HG02981 (cell line): ENCODE measurements at regions not wholly inside any gene's neighbourhood (a gene's known extent, or its start where the extent isn't known, plus 50 kb on each side); places are given as distances from the start of the nearest gene placed in this dataset.
"Not testable (repeated sequence)": the region's sequence is repeated elsewhere in the genome, so short reads cannot be mapped to it uniquely, and the experiment has no call there.

Experiments used
- ATAC-seq: cut with Tn5 transposase; IDR thresholded peaks from one replicate; pipeline ENCODE4 v1.9.1; 2021; ENCODE audit warnings: mild to moderate bottlenecking, moderate library complexity; ENCODE audit not compliant: unreplicated experiment

- no peak for ATAC-seq
These were observed 1124.9 kb downstream of the DIAPH3 start for GRCh38 chr13:59038824-59039223.

- no peak for ATAC-seq
These were observed 1120.7 kb downstream of the DIAPH3 start for GRCh38 chr13:59043016-59043415.

- ATAC-seq, result no peak
These were observed 1116.2 kb downstream of the DIAPH3 start for GRCh38 chr13:59047546-59047945.

GRCh38 chr13:59061621-59062020, 1102.1 kb downstream of the DIAPH3 start:
- no peak for ATAC-seq

GRCh38 chr13:59064042-59064441, 1099.7 kb downstream of the DIAPH3 start:
- ATAC-seq, result no peak

- not testable (repeated sequence) for ATAC-seq
These were observed 1087.3 kb downstream of the DIAPH3 start for GRCh38 chr13:59076386-59076785.

- no peak for ATAC-seq
These were observed 1077.6 kb downstream of the DIAPH3 start for GRCh38 chr13:59086147-59086546.

GRCh38 chr13:59088716-59089115, 1075.0 kb downstream of the DIAPH3 start:
- ATAC-seq, result no peak

GRCh38 chr13:59094181-59094580, 1069.5 kb downstream of the DIAPH3 start:
- no peak for ATAC-seq

GRCh38 chr13:59099182-59099974, 1064.3 kb downstream of the DIAPH3 start:
- no peak for ATAC-seq

GRCh38 chr13:59103004-59103768, 1060.5 kb downstream of the DIAPH3 start:
- no peak for ATAC-seq

GRCh38 chr13:59111751-59112171, 1052.0 kb downstream of the DIAPH3 start:
- ATAC-seq, result no peak

GRCh38 chr13:59112221-59112718, 1051.5 kb downstream of the DIAPH3 start:
- ATAC-seq, result no peak

- no peak for ATAC-seq
These were observed 1044.3 kb downstream of the DIAPH3 start for GRCh38 chr13:59119475-59119874.

- ATAC-seq, result no peak
These were observed 1043.4 kb downstream of the DIAPH3 start for GRCh38 chr13:59120297-59120843.

- ATAC-seq, result no peak
These were observed 1042.2 kb downstream of the DIAPH3 start for GRCh38 chr13:59121507-59121906.

GRCh38 chr13:59126474-59126873, 1037.3 kb downstream of the DIAPH3 start:
- no peak for ATAC-seq

GRCh38 chr13:59133903-59134302, 1029.8 kb downstream of the DIAPH3 start:
- no peak for ATAC-seq

GRCh38 chr13:59144700-59145099, 1019.0 kb downstream of the DIAPH3 start:
- ATAC-seq, result no peak

GRCh38 chr13:59145381-59145780, 1018.3 kb downstream of the DIAPH3 start:
- no peak for ATAC-seq

GRCh38 chr13:59157181-59157580, 1006.5 kb downstream of the DIAPH3 start:
- no peak for ATAC-seq

GRCh38 chr13:59166174-59166573, 997.6 kb downstream of the DIAPH3 start:
- no peak for ATAC-seq
